ENCODE measurements at regions not wholly inside any gene's neighbourhood (a gene's known extent, or its start where the extent isn't known, plus 50 kb on each side); places are given as distances from the start of the nearest gene placed in this dataset.
"Not testable (repeated sequence)": the region's sequence is repeated elsewhere in the genome, so short reads cannot be mapped to it uniquely, and the experiment has no call there.

- DNase-seq (ENCODE audit: low read depth), result no peak
- no peak overlapping the region for H3K4me3 ChIP-seq (ENCODE audit: low read depth, low read length)
- TF ChIP-seq CTCF (IDR thresholded peaks at IDR 0.05; ENCODE audit: insufficient read depth, low read depth, low read length), result no peak
Observed at GRCh38 chr9:78089111-78089510, 57.5 kb upstream of the GNAQ start.

GRCh38 chr9:78088190-78088589, 56.6 kb upstream of the GNAQ start:
- DNase-seq (ENCODE audit: low read depth), result peak; percentile 16

More at GRCh38 chr9:78088190-78088589, 56.6 kb upstream of the GNAQ start:
- H3K4me3 ChIP-seq (ENCODE audit: low read depth, low read length), result not testable (repeated sequence)
